WTC11 (cell line): ENCODE measurements at regions not wholly inside any gene's neighbourhood (a gene's known extent, or its start where the extent isn't known, plus 50 kb on each side); places are given as distances from the start of the nearest gene placed in this dataset.

ENCODE experiments used
- ATAC-seq: fragments of 200-7000 bp; cut with Tn5 transposase; 2 replicates; pipeline ENCODE4 v1.10.0; 2021; ENCODE audit warnings: mild to moderate bottlenecking, moderate library complexity
- CTCF ChIA-PET: fragments of 300-600 bp; sonication (Branson Sonifier 250); formaldehyde crosslinking; loops from one replicate; lab custom pipeline; 2021; ENCODE audit warnings: antibody characterized with exemption; lab: Charles Lee
- POLR2A ChIA-PET: fragments of 350-600 bp; sonication (Branson Sonifier 250); formaldehyde crosslinking; loops from one replicate; lab custom pipeline; 2021; ENCODE audit warnings: antibody characterized with exemption; lab: Charles Lee
- DNase-seq: peaks from one replicate; pipeline ENCODE4 v3.0.0; 2021; ENCODE audit warnings: low spot score
- H3K27ac Mint-ChIP-seq: 2 replicates; pipeline ENCODE4 v1.8.0; 2021; ENCODE audit warnings: mixed read lengths
- H3K27me3 Mint-ChIP-seq: 2 replicates; pipeline ENCODE4 v1.8.0; 2021; ENCODE audit warnings: low read depth, mild to moderate bottlenecking, moderate library complexity, mixed read lengths
- H3K36me3 Mint-ChIP-seq: 2 replicates; pipeline ENCODE4 v1.8.0; 2021; ENCODE audit warnings: mixed read lengths
- H3K4me1 Mint-ChIP-seq: 2 replicates; pipeline ENCODE4 v1.8.0; 2022; ENCODE audit warnings: mixed read lengths
- H3K4me3 Mint-ChIP-seq: 2 replicates; pipeline ENCODE4 v1.8.0; 2021; ENCODE audit warnings: mild to moderate bottlenecking, moderate library complexity, mixed read lengths
- H3K9me3 Mint-ChIP-seq: 2 replicates; pipeline ENCODE4 v1.8.0; 2021; ENCODE audit warnings: mixed read lengths
- AFF4 ChIP-seq: sonication (generic); formaldehyde crosslinking; IDR thresholded peaks from 2 replicates; pipeline ENCODE4 v1.8.1; 2023; ENCODE audit warnings: mild to moderate bottlenecking, missing genetic modification reagents, borderline replicate concordance
- AR ChIP-seq: fragments of 250-450 bp; sonication (Bioruptor Pico); IDR thresholded peaks from 2 replicates; pipeline ENCODE4 v1.9.0; 2021; ENCODE audit warnings: mild to moderate bottlenecking
- CDX4 ChIP-seq: fragments of 250-450 bp; sonication (Bioruptor Pico); IDR thresholded peaks from 2 replicates; pipeline ENCODE4 v1.9.0; 2021; ENCODE audit warnings: moderate library complexity, mild to moderate bottlenecking, inconsistent platforms, borderline replicate concordance
- CREB1 ChIP-seq: sonication (generic); formaldehyde crosslinking; IDR thresholded peaks from 2 replicates; pipeline ENCODE4 v1.8.0; 2023; ENCODE audit warnings: mild to moderate bottlenecking, missing genetic modification reagents
- CTCF ChIP-seq: fragments of 200-600 bp; IDR thresholded peaks from 2 replicates; pipeline ENCODE4 v1.8.0; 2022; ENCODE audit warnings: antibody characterized with exemption
- EMX1 ChIP-seq: fragments of 250-450 bp; sonication (Bioruptor Pico); IDR thresholded peaks from 2 replicates; pipeline ENCODE4 v1.8.0; 2021; ENCODE audit warnings: mild to moderate bottlenecking
- ESRRA ChIP-seq: sonication (generic); formaldehyde crosslinking; IDR thresholded peaks from 2 replicates; pipeline ENCODE4 v1.8.1; 2022; ENCODE audit warnings: mild to moderate bottlenecking, missing genetic modification reagents, borderline replicate concordance
- HMGA2 ChIP-seq: fragments of 250-450 bp; sonication (Bioruptor Pico); IDR thresholded peaks from 2 replicates; pipeline ENCODE4 v1.4.0; 2021; ENCODE audit warnings: mild to moderate bottlenecking, moderate library complexity
- MLX ChIP-seq: sonication (generic); formaldehyde crosslinking; IDR thresholded peaks from 2 replicates; pipeline ENCODE4 v1.8.1; 2023; ENCODE audit warnings: mild to moderate bottlenecking, missing genetic modification reagents, moderate library complexity
- SOX15 ChIP-seq: fragments of 250-450 bp; sonication (Bioruptor Pico); IDR thresholded peaks from 2 replicates; pipeline ENCODE4 v1.9.0; 2021; ENCODE audit warnings: mild to moderate bottlenecking
- SP1 ChIP-seq: sonication (generic); formaldehyde crosslinking; conservative IDR thresholded peaks from 2 replicates; pipeline ENCODE4 v1.8.1; 2022; ENCODE audit warnings: missing genetic modification reagents
- TP53 ChIP-seq: sonication (generic); formaldehyde crosslinking; IDR thresholded peaks from 2 replicates; pipeline ENCODE4 v1.8.1; 2023; ENCODE audit warnings: mild to moderate bottlenecking, missing genetic modification reagents
- ZBTB43 ChIP-seq: sonication (generic); formaldehyde crosslinking; IDR thresholded peaks from 2 replicates; pipeline ENCODE4 v1.8.1; 2023; ENCODE audit warnings: mild to moderate bottlenecking, missing genetic modification reagents
- ZNF138 ChIP-seq: sonication (generic); formaldehyde crosslinking; conservative IDR thresholded peaks from 2 replicates; pipeline ENCODE4 v1.8.1; 2022; ENCODE audit warnings: mild to moderate bottlenecking, moderate library complexity, missing genetic modification reagents
- ZNF232 ChIP-seq: sonication (generic); formaldehyde crosslinking; IDR thresholded peaks from 2 replicates; pipeline ENCODE4 v1.8.0; 2022; ENCODE audit warnings: mild to moderate bottlenecking, missing genetic modification reagents
- ZNF396 ChIP-seq: fragments of 250-450 bp; sonication (Bioruptor Pico); IDR thresholded peaks from 2 replicates; pipeline ENCODE4 v1.8.0; 2021; ENCODE audit warnings: mild to moderate bottlenecking, moderate library complexity, borderline replicate concordance
- ZNF671 ChIP-seq: fragments of 250-450 bp; sonication (Bioruptor Pico); IDR thresholded peaks from 2 replicates; pipeline ENCODE4 v1.8.0; 2021; ENCODE audit warnings: mild to moderate bottlenecking
- ZSCAN18 ChIP-seq: fragments of 250-450 bp; sonication (Bioruptor Pico); IDR thresholded peaks from 2 replicates; pipeline ENCODE4 v2.1.2; 2022; ENCODE audit warnings: mild to moderate bottlenecking, moderate library complexity

- peaks cover 4% of the 10 kb centered on the region for H3K27me3 Mint-ChIP-seq
- peaks cover 1% of the 10 kb centered on the region; the same call in 1 of the 2 replicates for H3K36me3 Mint-ChIP-seq
- TF ChIP-seq ZNF138 (CRISPR knock-in tag): no peak
- no peak for TF ChIP-seq ESRRA (CRISPR knock-in tag)
- no peak for TF ChIP-seq ZSCAN18 (CRISPR knock-in tag)
- no peak for TF ChIP-seq ZNF671
- no peak for TF ChIP-seq CTCF
- TF ChIP-seq AR (CRISPR knock-in tag): no peak
- no peak for TF ChIP-seq EMX1 (CRISPR knock-in tag)
- TF ChIP-seq ZNF396 (CRISPR knock-in tag): no peak
- DNase-seq (no peak), ATAC-seq (no peak)
- peaks cover 11% of the 10 kb centered on the region for H3K9me3 Mint-ChIP-seq
- peaks cover 3% of the 10 kb centered on the region; the same call in 1 of the 2 replicates for H3K4me1 Mint-ChIP-seq
- no peak overlapping the region for H3K27ac Mint-ChIP-seq
- CTCF ChIA-PET: no interaction called here
- POLR2A ChIA-PET: no interaction called here
- no peak overlapping the region for H3K4me3 Mint-ChIP-seq
Observed at GRCh38 chrX:47772764-47773163, 63.9 kb upstream of the ZNF81 start.

- no peaks in the 10 kb centered on the region for H3K36me3 Mint-ChIP-seq
- POLR2A ChIA-PET: no interaction called here
- CTCF ChIA-PET: interaction anchor here (0.5 kb wide), 1 partner anchor 231 kb away, joined by 4 read pairs; no protein-coding TSS in a partner anchor
- no peak for TF ChIP-seq HMGA2 (CRISPR knock-in tag)
- TF ChIP-seq ZNF138 (CRISPR knock-in tag): no peak
- no peak for TF ChIP-seq MLX
- no peak for TF ChIP-seq CDX4
- TF ChIP-seq AFF4 (CRISPR knock-in tag): no peak
- TF ChIP-seq ZSCAN18 (CRISPR knock-in tag): no peak
- no peak for TF ChIP-seq SOX15 (CRISPR knock-in tag)
- TF ChIP-seq ZNF232 (CRISPR knock-in tag): no peak
- no peak for TF ChIP-seq CTCF
- no peak for TF ChIP-seq TP53 (CRISPR knock-in tag)
- TF ChIP-seq SP1 (CRISPR knock-in tag): no peak
- TF ChIP-seq ZBTB43 (CRISPR knock-in tag): no peak
- TF ChIP-seq ESRRA (CRISPR knock-in tag): no peak
- no peak for TF ChIP-seq CREB1
Observed at GRCh38 chrX:47771473-47771872, 65.2 kb upstream of the ZNF81 start.

More at GRCh38 chrX:47771473-47771872, 65.2 kb upstream of the ZNF81 start:
- no peak for ATAC-seq
- DNase-seq: no peak
- Mint-ChIP-seq H3K4me3 (no peak overlapping the region), H3K27ac (no peak overlapping the region), H3K27me3 (peaks cover 4% of the 10 kb centered on the region), H3K4me1 (peaks cover 3% of the 10 kb centered on the region; the same call in 1 of the 2 replicates), H3K9me3 (peaks cover 6% of the 10 kb centered on the region)
